Activated CD4-positive, alpha-beta T cell treated with anti-CD3 and anti-CD28 coated beads for 48 hours (primary cell): ENCODE measurements at regions not wholly inside any gene's neighbourhood (a gene's known extent, or its start where the extent isn't known, plus 50 kb on each side); places are given as distances from the start of the nearest gene placed in this dataset.
"Not testable (repeated sequence)": the region's sequence is repeated elsewhere in the genome, so short reads cannot be mapped to it uniquely, and the experiment has no call there.

ENCODE experiments used
- DNase-seq: peaks from one replicate; pipeline ENCODE4 v3.0.0-alpha.2; 2020

DNA sequence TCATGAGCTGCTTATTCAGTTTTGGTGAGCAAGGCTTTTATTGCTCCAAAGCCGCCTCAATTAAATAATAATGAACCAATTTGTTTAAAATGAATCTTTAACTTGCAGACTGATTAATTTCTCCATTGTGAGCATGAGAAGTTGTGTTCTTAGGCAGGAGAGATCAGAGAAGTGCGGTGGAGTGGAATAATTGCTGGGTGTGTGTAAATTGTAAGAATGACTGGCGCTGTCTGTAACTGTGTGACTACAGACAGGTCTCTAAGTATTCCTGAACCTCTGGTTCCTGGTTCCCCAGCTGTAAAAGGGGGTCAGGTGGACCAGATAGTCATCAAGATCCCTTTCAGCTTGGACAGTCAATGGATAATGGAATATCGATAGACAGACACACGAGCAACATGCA is 98.0 kb upstream of the EFEMP1 start:
- DNase-seq = no peak

- no peak for DNase-seq
Observed at GRCh38 chr2:56025469-56026193, 102.0 kb upstream of the EFEMP1 start.

DNA sequence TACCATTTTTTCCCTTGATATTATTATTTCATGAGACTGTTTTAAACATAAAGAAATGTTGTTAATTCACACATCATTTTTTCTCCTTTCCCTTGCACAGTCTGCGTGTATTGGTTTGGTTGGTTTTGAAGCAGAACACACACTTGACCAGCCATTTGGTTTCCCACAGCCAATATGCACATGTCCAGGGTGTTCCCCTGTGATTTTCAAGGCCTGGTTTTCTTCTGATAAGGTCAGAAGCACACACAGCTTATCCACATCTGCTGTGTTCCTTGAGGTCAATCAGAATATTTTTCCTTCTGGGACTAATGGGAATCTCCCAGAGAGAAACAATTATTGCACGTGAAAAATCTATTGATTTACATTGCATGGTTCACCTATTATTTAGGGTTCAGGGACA is 103.2 kb upstream of the EFEMP1 start:
- DNase-seq = no peak

DNA sequence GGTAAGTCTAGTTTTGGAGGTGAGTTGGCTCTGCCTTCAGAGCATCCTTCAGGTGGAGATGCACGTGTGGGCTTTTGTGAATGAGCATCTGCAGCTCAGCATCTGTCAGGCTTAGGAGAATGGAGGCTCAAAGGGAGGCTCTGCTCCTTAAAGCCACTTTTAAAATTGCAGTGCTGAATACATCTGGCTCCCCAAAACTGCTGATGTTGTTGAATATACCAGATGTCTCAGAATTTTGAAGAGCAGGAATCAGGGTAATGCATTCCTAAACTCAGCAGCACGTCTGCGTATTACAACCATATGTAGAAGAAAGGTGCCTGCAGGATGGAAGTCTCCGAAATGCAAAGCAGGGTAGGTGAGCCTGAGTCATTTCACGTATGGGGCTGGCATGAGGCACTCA is 106.5 kb upstream of the EFEMP1 start:
- no peak for DNase-seq

DNA sequence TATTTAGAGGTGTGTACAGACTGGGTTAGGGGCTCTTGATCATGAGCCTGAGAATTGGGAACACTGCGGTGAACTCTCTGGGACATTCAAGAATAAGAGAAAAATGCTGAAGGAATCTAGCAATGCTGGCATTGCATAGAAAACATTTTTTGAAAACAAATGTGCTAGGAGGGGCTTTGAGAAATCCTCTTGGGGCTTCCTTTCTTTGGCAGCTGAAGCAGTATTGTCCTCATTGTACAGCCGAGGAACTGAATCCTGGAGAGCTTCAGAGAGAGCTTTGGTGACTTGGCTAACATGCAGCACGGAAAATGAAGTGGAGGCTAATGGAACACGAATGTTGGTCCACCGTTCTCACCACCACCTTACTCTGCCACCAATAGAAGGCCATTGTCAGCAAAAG is 107.3 kb upstream of the EFEMP1 start:
- no peak for DNase-seq

GRCh38 chr2:56034258-56034657 is 110.7 kb upstream of the EFEMP1 start:
- DNase-seq = no peak

GRCh38 chr2:56040189-56040588 is 116.6 kb upstream of the EFEMP1 start:
- DNase-seq = no peak

DNA sequence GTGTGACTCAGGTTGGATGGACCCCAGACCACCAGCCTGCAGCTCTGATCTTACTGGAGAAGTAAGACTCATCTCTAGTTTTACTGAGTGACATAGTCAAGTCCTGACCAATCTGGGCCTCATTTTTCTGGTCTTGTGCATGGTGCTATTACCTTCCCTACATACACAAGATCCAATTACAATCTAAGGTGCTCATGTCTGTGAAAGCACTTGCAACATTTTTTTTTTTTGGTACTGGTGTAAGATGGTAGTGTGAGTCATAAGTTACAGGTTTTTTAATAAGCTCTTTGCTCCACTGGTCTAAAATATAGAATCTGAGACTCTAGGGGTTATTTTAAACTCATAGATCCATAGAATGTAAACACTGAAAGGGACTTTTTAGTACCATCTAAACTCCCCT is 117.3 kb upstream of the EFEMP1 start:
- no peak for DNase-seq

DNA sequence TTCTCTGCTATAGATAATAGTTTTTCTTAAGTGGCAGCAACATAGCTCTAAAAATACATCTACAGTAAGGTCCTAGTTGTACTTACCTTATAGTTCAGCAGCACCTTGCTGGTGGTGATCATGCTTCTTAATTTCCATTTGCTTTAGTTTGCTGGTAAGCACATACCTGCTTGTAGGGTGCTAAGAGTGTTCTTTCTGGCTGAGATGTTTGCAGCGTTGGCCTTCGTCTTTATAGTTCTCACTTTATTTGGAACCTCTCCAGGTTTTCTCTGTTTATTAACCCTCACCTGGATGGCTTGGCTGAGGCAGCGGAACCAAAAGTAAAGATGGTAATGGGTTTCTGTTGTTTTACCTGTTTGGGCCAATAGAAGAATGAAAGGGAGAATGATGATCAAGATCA is 123.6 kb upstream of the EFEMP1 start:
- DNase-seq = no peak

DNA sequence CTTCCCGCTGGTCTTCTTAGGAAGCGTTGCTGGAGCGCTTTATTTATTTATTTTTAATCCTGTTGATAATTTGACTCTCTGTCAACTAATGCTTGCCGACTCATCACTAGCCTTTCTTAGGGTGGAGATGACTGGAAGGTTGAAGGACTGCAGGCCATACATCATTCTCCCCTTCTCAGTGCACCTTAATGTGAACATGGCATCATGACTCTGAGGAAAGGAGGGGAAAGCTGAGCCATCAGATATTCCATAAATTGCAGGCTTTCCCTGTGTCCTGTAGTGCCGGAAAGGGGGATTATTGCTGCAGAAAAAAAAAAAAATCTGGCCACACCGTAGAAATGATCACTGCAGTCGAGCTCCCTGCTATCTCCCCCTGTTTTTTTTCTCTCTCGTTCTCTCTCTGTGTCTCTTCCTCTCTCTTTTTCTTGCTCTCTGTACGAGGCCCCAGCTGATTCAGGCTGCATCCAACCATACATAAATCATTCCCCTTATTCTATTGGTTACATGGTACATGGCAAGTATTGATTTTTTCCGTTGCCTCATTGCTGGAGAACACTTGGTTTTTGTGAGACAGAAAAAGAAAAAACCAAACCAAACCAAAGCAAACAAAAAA is 125.8 kb upstream of the EFEMP1 start:
- DNase-seq = no peak

- DNase-seq = no peak
Observed at GRCh38 chr2:56053679-56054078, 130.1 kb upstream of the EFEMP1 start.

GRCh38 chr2:56055405-56055804 is 128.4 kb upstream of the CCDC85A start:
- DNase-seq = no peak

GRCh38 chr2:56061327-56061726 is 122.5 kb upstream of the CCDC85A start:
- not testable (repeated sequence) for DNase-seq

DNA sequence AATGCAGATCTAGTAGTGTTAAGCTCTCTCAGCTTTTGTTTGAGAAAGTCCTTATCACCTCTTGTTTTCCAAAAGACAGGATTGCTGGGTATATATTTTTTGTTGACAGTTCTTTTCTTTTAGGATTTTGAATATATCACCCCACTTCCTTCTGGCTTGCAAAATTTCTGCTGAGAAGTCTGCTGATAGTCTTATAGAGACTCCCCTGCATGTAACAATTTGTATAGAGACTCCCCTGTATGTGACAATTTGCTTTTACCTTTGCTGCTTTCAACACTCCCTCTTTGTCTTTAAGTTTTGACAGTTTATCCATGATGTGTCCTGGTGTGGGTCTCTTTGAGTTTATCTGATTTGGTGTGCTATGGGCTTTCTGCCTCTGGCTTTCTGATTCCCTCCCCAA is 115.0 kb upstream of the CCDC85A start:
- DNase-seq = no peak

- peak; percentile 11 for DNase-seq
Observed at GRCh38 chr2:56077359-56077915, 106.4 kb upstream of the CCDC85A start.

GRCh38 chr2:56082665-56083064 is 101.1 kb upstream of the CCDC85A start:
- DNase-seq = no peak

DNA sequence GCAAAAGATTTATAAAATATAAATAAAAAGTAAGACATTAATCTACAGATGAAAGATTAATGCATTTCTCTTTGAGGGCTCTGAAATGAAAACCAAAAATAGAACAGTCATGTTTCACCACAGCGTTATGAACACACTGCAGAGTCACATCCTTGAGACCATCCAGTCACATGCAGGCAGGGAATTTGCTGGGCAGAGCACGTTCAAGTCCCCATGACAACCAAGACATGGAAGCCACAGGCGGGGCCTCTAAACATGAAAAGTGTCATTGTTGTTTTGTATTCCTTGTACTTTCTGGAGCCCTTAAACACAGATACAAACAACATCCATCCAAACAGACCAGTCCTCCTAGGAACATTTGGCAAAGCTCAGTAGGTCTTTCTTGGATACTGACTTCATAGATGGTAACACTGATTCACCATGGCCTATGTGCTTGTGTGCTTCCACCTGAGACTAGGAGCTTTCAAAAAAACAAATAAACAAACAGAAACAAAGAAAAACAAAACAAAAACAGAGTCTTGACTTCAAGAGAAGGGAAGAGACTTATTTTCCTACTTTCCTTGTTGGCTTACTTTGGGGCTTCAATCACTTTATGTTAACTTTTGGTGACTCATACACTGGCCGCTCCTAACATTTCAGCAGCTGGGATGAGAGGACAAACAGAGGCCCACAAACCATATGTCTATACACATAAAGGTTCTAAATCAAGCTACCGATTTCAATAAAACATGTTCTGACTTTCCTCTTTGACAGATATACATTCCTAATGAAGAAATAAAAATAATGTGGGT is 99.5 kb upstream of the CCDC85A start:
- DNase-seq = no peak

DNA sequence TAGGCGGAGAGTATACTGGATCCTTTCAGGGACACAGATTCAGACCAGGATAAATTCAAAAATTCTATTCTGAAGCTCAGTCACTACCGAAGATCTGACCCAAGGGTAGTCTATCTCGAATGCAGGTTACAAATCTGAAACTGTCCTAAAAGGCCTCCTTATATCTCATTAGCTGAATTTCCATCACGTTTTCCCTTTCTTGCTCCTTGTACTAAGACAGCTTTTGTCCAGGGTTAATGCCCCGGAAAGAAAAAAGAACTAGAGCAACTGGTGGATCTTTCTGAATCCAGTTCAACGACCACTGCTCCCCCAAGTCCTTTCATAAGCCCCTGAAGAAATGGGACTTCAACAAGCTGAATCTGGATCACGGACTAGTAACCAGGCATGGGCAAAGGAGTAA is 97.5 kb upstream of the CCDC85A start:
- no peak for DNase-seq

DNA sequence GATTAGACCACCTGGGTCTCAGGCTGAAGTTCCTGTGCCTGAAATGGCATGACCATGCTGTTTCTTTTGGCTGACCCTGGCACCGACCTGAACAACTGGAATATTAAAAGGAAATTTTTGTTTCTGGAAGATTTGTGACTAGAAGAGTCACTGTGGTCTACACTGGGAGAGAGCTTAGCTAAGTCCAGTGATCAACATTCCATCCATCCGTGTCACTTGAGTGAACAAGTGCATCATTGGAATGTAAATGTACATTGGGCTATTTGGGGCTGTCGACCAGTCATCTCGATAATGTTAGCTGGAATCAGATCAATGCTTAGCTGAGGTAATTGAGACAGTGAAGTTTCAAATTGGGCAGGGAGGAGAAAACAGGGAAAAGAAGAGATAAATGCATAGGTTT is 95.4 kb upstream of the CCDC85A start:
- no peak for DNase-seq

- DNase-seq = no peak
Observed at GRCh38 chr2:56089931-56090330, 93.9 kb upstream of the CCDC85A start.

- no peak for DNase-seq
Observed at GRCh38 chr2:56099963-56100362, 83.8 kb upstream of the CCDC85A start.

- no peak for DNase-seq
Observed at GRCh38 chr2:56100791-56101312, 82.9 kb upstream of the CCDC85A start.

DNA sequence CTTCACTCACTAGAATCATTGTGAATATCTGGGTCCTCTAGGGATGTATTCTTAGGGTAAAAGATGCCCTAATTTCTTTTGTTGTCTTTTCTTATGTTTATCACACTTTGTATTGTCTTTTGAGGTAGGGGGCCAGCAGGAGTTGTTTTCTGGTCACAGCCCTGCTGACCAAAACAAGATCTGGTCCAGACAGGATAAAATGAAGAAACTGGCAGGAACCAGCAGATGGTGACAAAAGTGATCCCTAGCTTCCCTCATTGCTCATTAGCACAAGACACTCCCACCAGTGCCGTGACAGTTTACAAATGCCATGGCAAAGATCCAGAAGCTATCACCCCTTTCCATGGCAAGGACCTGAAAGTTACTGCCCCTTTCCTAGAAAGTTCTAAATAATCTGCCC is 81.7 kb upstream of the CCDC85A start:
- no peak for DNase-seq

DNA sequence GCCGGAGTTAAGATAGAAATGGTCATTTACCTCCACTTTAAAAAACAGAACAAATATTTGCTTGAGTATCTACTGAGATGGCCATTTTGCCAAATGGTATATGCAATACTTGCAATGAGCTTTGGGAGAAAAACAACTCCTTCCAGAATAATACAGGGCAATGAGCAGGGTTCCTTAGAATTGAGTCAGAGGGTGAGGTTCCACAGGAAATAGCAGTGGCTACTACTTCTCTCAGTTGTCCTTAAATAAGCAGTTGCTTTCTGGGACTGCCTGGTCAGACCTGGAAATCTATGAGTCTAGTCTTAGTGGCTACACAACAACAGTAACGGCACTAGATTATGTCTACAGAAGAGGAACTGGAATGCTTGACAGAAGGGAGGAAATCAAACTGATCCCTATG is 80.9 kb upstream of the CCDC85A start:
- no peak for DNase-seq
